NB4 (cell line): ENCODE measurements at regions not wholly inside any gene's neighbourhood (a gene's known extent, or its start where the extent isn't known, plus 50 kb on each side); places are given as distances from the start of the nearest gene placed in this dataset.

Experiments used
- MYC ChIP-seq: IDR thresholded peaks from 2 replicates; pipeline ENCODE4 v1.6.1; 2011; ENCODE audit warnings: low read depth, low read length
- POLR2A ChIP-seq: IDR thresholded peaks from 2 replicates; pipeline ENCODE4 v1.6.1; 2011; ENCODE audit warnings: mild to moderate bottlenecking; ENCODE audit not compliant: insufficient read length; ENCODE audit errors: extremely low read depth
- TF ChIP-seq, protein P1 (sequence below): IDR thresholded peaks from one replicate; pipeline ENCODE4 v1.5.1; 2012; ENCODE audit warnings: low read depth, low read length
- TF ChIP-seq, protein P2 (sequence below): IDR thresholded peaks from 2 replicates; pipeline ENCODE4 v1.6.1; 2011; ENCODE audit warnings: low read depth, low read length

DNA sequence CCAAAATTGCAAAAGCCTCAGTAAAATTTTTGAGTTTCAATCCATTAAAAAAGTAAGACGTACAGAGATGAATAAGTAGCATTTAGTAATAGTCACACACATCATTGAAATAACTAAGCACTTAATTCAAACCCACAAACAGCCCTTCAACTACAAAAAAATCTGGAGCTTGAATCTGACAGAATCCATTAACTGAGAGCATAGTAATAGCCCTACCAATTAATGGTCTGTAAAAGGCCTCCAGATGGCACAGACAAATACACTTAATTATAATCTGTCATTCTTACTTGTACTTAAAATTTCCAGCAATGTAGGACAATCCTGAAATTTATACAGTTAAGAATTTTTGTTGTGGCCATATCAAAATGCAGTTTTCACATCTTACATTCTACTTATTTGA lies 246.9 kb downstream of the VGLL3 start:
- TF ChIP-seq, protein P1, sequence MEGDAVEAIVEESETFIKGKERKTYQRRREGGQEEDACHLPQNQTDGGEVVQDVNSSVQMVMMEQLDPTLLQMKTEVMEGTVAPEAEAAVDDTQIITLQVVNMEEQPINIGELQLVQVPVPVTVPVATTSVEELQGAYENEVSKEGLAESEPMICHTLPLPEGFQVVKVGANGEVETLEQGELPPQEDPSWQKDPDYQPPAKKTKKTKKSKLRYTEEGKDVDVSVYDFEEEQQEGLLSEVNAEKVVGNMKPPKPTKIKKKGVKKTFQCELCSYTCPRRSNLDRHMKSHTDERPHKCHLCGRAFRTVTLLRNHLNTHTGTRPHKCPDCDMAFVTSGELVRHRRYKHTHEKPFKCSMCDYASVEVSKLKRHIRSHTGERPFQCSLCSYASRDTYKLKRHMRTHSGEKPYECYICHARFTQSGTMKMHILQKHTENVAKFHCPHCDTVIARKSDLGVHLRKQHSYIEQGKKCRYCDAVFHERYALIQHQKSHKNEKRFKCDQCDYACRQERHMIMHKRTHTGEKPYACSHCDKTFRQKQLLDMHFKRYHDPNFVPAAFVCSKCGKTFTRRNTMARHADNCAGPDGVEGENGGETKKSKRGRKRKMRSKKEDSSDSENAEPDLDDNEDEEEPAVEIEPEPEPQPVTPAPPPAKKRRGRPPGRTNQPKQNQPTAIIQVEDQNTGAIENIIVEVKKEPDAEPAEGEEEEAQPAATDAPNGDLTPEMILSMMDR: no peak
- no peak for TF ChIP-seq POLR2A
- TF ChIP-seq, protein P2, sequence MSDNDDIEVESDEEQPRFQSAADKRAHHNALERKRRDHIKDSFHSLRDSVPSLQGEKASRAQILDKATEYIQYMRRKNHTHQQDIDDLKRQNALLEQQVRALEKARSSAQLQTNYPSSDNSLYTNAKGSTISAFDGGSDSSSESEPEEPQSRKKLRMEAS: no peak
- TF ChIP-seq MYC: no peak
